ENCODE measurements at regions not wholly inside any gene's neighbourhood (a gene's known extent, or its start where the extent isn't known, plus 50 kb on each side); places are given as distances from the start of the nearest gene placed in this dataset.

DNA sequence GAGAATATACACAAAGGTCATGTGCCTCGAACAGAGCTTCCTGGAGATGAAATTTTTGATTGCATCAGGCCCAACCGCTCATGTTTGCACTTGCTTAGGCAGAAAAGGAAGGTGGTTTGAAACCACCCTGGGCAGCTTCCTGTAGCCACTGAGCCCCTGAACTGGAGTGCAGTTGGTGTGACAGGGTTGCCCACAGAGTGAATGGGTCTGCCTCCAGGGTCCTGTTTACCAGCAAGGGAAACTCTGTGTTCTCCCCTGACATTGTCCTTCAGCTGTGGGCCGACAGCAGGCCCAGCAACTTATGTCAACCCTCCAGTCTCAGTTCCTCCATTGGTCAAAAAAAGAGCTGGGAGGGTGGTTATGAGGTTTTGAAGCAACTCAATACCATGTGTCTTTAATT is 289.6 kb downstream of the KIF4B start:
- no peaks in the 10 kb centered on the region for H3K9me3 ChIP-seq (ENCODE audit: insufficient read depth, low read depth)
- no peaks in the 10 kb centered on the region for H4K20me1 ChIP-seq (ENCODE audit: insufficient read depth)
- ChIA-PET CTCF (interaction anchor here (0.7 kb wide), 1 partner anchor 21 kb away, joined by 3 read pairs; no protein-coding TSS in a partner anchor), POLR2A (ENCODE audit: unreplicated experiment) (no interaction called here)
- no peak overlapping the region for H3K27ac ChIP-seq
- no peak overlapping the region for H3K4me2 ChIP-seq
- no peaks in the 10 kb centered on the region for H3K9me2 ChIP-seq (ENCODE audit: insufficient read depth)
- no TSS peak for BruUV-seq (replicated peaks)
- DNase-seq = no peak
- H3K27me3 ChIP-seq (ENCODE audit: insufficient read depth, low read depth) = 0 out of 2 replicates have a peak, but pooled peaks cover 3% of the 10 kb centered on the region
- intact Hi-C loops (cut with micrococcal nuclease; ENCODE audit: unreplicated experiment) = no loop called here
- TF ChIP-seq EZH2 (IDR thresholded peaks at IDR 0.05; ENCODE audit: low read depth) (no peak), CTCF (conservative IDR thresholded peaks at IDR 0.05) (no peak)
- no peak overlapping the region for H3K4me3 ChIP-seq
- H3K36me3 ChIP-seq (ENCODE audit: low read depth) = no peaks in the 10 kb centered on the region
- no peak overlapping the region for H2AFZ ChIP-seq
- no peaks in the 10 kb centered on the region for H3K4me1 ChIP-seq (replicated peaks; ENCODE audit: insufficient read depth)
- no peaks in the 10 kb centered on the region for H3F3A ChIP-seq (ENCODE audit: insufficient read depth, low read depth)
- no peaks in the 10 kb centered on the region for H3K79me2 ChIP-seq (ENCODE audit: low read depth)

DNA sequence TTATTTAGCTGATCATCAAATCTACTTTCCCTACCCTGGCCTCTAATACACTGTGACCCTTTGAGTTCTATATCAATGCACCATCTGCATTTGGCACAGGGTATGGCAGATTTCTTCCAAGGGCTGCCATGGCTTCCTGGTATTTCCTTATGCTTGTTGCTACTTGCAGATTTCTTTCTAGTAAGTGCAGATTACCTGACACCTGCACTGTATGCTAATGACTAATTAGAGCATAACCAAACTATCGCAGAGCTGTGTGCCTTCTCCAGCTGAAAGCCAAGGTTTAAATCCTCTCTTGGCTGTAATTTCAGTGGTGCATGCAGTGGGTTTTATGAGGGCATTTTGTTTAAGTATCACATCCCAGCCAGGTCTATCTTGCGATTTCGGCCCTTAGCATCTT is 293.7 kb downstream of the KIF4B start:
- Histone ChIP-seq H2AFZ (no peak overlapping the region), H3K4me1 (replicated peaks; ENCODE audit: insufficient read depth) (no peaks in the 10 kb centered on the region), H3K36me3 (ENCODE audit: low read depth) (no peaks in the 10 kb centered on the region), H3K27me3 (ENCODE audit: insufficient read depth, low read depth) (no peaks in the 10 kb centered on the region), H3K9me2 (ENCODE audit: insufficient read depth) (no peaks in the 10 kb centered on the region), H4K20me1 (ENCODE audit: insufficient read depth) (no peaks in the 10 kb centered on the region), H3K9me3 (ENCODE audit: insufficient read depth, low read depth) (no peaks in the 10 kb centered on the region), H3K4me3 (no peak overlapping the region), H3K79me2 (ENCODE audit: low read depth) (no peaks in the 10 kb centered on the region), H3K27ac (no peak overlapping the region), H3K4me2 (no peak overlapping the region), H3F3A (ENCODE audit: insufficient read depth, low read depth) (no peaks in the 10 kb centered on the region)
- no TSS peak for BruUV-seq (replicated peaks)
- no peak for DNase-seq
- intact Hi-C loops (cut with micrococcal nuclease; ENCODE audit: unreplicated experiment) = no loop called here
- POLR2A ChIA-PET (ENCODE audit: unreplicated experiment) = no interaction called here
- TF ChIP-seq EZH2 (IDR thresholded peaks at IDR 0.05; ENCODE audit: low read depth) (no peak), CTCF (conservative IDR thresholded peaks at IDR 0.05) (no peak)
- CTCF ChIA-PET = no interaction called here

DNA sequence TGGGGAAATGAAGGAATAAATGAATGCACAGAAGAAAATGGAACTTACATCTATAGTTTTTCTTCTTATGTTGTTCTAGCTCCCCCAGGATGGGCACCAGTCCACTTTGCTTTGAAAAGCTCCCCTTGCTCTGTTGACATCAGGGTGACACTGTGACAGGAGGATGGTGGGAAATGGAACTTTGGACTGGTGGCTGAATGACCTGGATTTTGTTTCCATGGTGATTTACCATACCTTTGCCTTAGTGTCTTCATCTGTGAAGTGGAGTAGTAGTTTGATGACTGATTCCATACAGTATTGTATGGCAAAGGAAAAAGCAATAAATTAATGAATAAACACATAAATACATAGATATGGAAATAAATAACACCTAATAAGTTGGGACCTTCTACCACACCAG is 294.7 kb downstream of the KIF4B start:
- TF ChIP-seq EZH2 (IDR thresholded peaks at IDR 0.05; ENCODE audit: low read depth) (no peak), CTCF (conservative IDR thresholded peaks at IDR 0.05) (no peak)
- intact Hi-C loops (cut with micrococcal nuclease; ENCODE audit: unreplicated experiment) = no loop called here
- Histone ChIP-seq H3F3A (ENCODE audit: insufficient read depth, low read depth) (no peaks in the 10 kb centered on the region), H3K4me2 (no peak overlapping the region), H3K27me3 (ENCODE audit: insufficient read depth, low read depth) (no peaks in the 10 kb centered on the region), H3K36me3 (ENCODE audit: low read depth) (no peaks in the 10 kb centered on the region), H3K27ac (no peak overlapping the region), H3K4me1 (replicated peaks; ENCODE audit: insufficient read depth) (no peaks in the 10 kb centered on the region), H3K9me2 (ENCODE audit: insufficient read depth) (no peaks in the 10 kb centered on the region), H3K4me3 (no peak overlapping the region), H3K79me2 (ENCODE audit: low read depth) (no peaks in the 10 kb centered on the region), H3K9me3 (ENCODE audit: insufficient read depth, low read depth) (no peaks in the 10 kb centered on the region), H4K20me1 (ENCODE audit: insufficient read depth) (no peaks in the 10 kb centered on the region), H2AFZ (no peak overlapping the region)
- ChIA-PET POLR2A (ENCODE audit: unreplicated experiment) (no interaction called here), CTCF (interaction anchor here (0.7 kb wide), 1 partner anchor 208 kb away, joined by 4 read pairs; no protein-coding TSS in a partner anchor)
- BruUV-seq (replicated peaks) = no TSS peak
- DNase-seq = no peak

Data from PC-9 (cell line).